Tibial nerve (tissue), 4 donors: ENCODE measurements at regions not wholly inside any gene's neighbourhood (a gene's known extent, or its start where the extent isn't known, plus 50 kb on each side); places are given as distances from the start of the nearest gene placed in this dataset.

Experiments used
- DNase-seq, 2 donors: peaks; one replicate each; pipeline ENCODE4 v3.0.0-alpha.2; 2019; ENCODE audit warnings: low spot score in 2 of 2
- H3K27ac ChIP-seq, 4 donors: fragments of 200-600 bp; sonication (generic) in 3 of 4; one replicate each; pipeline ENCODE4 v1.5.1; 2017 to 2019; ENCODE audit warnings: mild to moderate bottlenecking in 1 of 4
- H3K27me3 ChIP-seq, 2 donors: fragments of 200-600 bp; sonication (generic) in 1 of 2; one replicate each; pipeline versions ENCODE4 v1.5.1 to v1.6.0; 2017 to 2019
- H3K36me3 ChIP-seq, 3 donors: fragments of 200-600 bp; sonication (generic); one replicate each; pipeline ENCODE4 v1.5.1; 2018 to 2019
- H3K4me1 ChIP-seq, 4 donors: fragments of 200-600 bp; sonication (generic) in 3 of 4; one replicate each; pipeline ENCODE4 v1.5.1; 2017 to 2019
- H3K4me3 ChIP-seq, 4 donors: fragments of 200-600 bp; sonication (generic) in 3 of 4; one replicate each; pipeline ENCODE4 v1.5.1; 2017 to 2019; ENCODE audit warnings: mild to moderate bottlenecking in 1 of 4, moderate library complexity in 1 of 4
- H3K9me3 ChIP-seq, 4 donors: fragments of 200-600 bp; sonication (generic) in 3 of 4; one replicate each; pipeline ENCODE4 v1.5.1; 2017 to 2019
- CTCF ChIP-seq, 5 experiments: fragments of 200-600 bp in 3 of 5; fragments of 450-650 bp in 2 of 5; sonication (generic) in 3 of 5; IDR thresholded peaks; one replicate each; pipeline ENCODE4 v1.5.1; 2016 to 2019; ENCODE audit warnings: antibody characterized with exemption in 5 of 5, mild to moderate bottlenecking in 3 of 5, moderate library complexity in 2 of 5
- EP300 ChIP-seq, 2 donors: sonication (generic); formaldehyde crosslinking; IDR thresholded peaks; one replicate each; pipeline ENCODE4 v1.6.1; 2017; ENCODE audit warnings: antibody characterized with exemption in 2 of 2, mild to moderate bottlenecking in 1 of 2
- POLR2A ChIP-seq, 2 donors: fragments of 450-650 bp; IDR thresholded peaks; one replicate each; pipeline ENCODE4 v1.6.1; 2017; ENCODE audit warnings: antibody characterized with exemption in 2 of 2, mild to moderate bottlenecking in 2 of 2, moderate library complexity in 2 of 2
- WGBS, 2 donors: methylation state at CpG; one replicate each; pipeline ENCODE4 v1.1.5; 2018; 5-methylcytosine and 5-hydroxymethylcytosine counted together

DNA sequence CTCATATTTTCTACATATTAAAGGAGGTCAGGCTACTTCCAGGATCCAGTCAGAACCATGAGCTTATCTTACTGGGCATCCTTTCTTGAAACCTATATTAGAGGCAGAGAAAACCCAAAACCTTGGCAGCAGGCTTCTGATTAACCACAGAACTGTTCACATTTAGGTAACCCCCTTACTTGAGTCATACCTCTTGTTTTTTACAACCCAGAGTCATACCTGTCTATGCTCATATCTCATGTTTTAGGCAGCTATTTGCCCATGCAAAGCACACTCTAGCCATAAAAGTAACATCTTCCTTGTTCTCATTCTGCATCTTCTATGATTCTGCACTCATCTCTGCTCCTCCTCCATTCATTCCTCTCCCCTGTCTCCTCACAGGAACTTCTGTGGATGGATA lies 138.0 kb upstream of the SMIM31 start:
- Histone ChIP-seq H3K4me1 (no peaks in the 10 kb centered on the region), H3K9me3 (no peaks in the 10 kb centered on the region), H3K27me3 (no peaks in the 10 kb centered on the region), H3K4me3 (no peak overlapping the region), H3K36me3 (no peaks in the 10 kb centered on the region), H3K27ac (no peak overlapping the region)
- no peak for DNase-seq
- TF ChIP-seq POLR2A (IDR thresholded peaks at IDR 0.05) (no peak), CTCF (IDR thresholded peaks at IDR 0.05) (no peak), EP300 (IDR thresholded peaks at IDR 0.05) (no peak)

DNA sequence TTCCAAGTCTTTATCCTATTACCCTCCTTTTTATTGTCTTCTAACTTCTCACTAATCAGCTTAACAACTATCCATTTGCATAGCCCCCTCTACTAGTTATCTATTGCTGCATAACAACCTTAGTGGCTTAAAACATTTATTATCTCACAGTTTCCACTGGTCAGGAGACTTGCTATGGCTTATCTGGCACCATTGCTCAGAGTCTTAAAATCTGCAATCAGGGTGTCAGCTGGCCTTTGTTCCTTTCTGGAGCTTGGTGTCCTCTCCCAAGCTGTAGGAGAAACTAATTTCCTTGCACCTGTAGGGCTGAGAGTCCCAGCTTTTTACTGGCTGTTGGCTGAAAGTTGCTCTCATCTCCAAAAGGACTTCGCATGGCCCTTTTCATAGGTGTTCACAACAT lies 137.0 kb upstream of the SMIM31 start:
- no peak for DNase-seq
- no peak overlapping the region for H3K4me3 ChIP-seq
- TF ChIP-seq POLR2A (IDR thresholded peaks at IDR 0.05) = no peak
- no peak for TF ChIP-seq EP300 (IDR thresholded peaks at IDR 0.05)
- TF ChIP-seq CTCF (IDR thresholded peaks at IDR 0.05) = no peak
- WGBS, 2 donors = 100% methylated on average over 1 of the region's 1 CpG
- peaks cover 0 to 7% (median 0%) of the 10 kb centered on the region in 4 donors for H3K4me1 ChIP-seq
- H3K27ac ChIP-seq = no peak overlapping the region
- H3K9me3 ChIP-seq = no peaks in the 10 kb centered on the region
- no peaks in the 10 kb centered on the region for H3K27me3 ChIP-seq
- no peaks in the 10 kb centered on the region for H3K36me3 ChIP-seq

GRCh38 chr4:164617426-164617825 lies 136.5 kb upstream of the SMIM31 start:
- H3K36me3 ChIP-seq = no peaks in the 10 kb centered on the region
- TF ChIP-seq CTCF (IDR thresholded peaks at IDR 0.05) (no peak), EP300 (IDR thresholded peaks at IDR 0.05) (no peak)
- no peaks in the 10 kb centered on the region for H3K27me3 ChIP-seq
- H3K4me3 ChIP-seq = no peak overlapping the region
- H3K4me1 ChIP-seq = peaks cover 0 to 8% (median 0%) of the 10 kb centered on the region in 4 donors
- DNase-seq = no peak
- no peak overlapping the region for H3K27ac ChIP-seq
- H3K9me3 ChIP-seq = no peaks in the 10 kb centered on the region

DNA sequence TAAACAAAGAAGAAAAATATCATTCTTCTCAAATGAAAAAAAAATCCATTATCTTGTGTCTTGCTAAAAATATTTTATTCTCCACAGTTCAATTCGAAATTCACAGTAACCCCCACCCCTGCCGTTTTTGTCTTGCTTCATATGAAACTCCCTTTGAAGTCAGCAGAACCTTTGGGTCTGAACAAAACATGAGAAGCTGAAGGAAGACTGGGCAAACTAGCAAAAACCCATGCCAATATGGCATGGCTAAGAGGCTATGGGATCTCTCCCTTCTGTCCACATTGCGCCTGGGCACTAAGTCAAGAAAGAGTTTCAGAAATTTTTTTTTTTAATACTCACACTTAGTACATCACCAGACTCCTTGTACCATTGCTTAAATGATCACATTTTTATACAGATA lies 136.0 kb upstream of the SMIM31 start:
- H3K4me3 ChIP-seq = no peak overlapping the region
- no peaks in the 10 kb centered on the region for H3K9me3 ChIP-seq
- no peaks in the 10 kb centered on the region for H3K36me3 ChIP-seq
- DNase-seq = no peak
- H3K27ac ChIP-seq = no peak overlapping the region
- TF ChIP-seq POLR2A (IDR thresholded peaks at IDR 0.05) (no peak), CTCF (IDR thresholded peaks at IDR 0.05) (no peak), EP300 (IDR thresholded peaks at IDR 0.05) (no peak)
- WGBS, 2 donors = 55 to 57% methylated on average over 3 of the region's 3 CpGs
- peaks cover 0 to 8% (median 0%) of the 10 kb centered on the region in 4 donors for H3K4me1 ChIP-seq
- no peaks in the 10 kb centered on the region for H3K27me3 ChIP-seq

DNA sequence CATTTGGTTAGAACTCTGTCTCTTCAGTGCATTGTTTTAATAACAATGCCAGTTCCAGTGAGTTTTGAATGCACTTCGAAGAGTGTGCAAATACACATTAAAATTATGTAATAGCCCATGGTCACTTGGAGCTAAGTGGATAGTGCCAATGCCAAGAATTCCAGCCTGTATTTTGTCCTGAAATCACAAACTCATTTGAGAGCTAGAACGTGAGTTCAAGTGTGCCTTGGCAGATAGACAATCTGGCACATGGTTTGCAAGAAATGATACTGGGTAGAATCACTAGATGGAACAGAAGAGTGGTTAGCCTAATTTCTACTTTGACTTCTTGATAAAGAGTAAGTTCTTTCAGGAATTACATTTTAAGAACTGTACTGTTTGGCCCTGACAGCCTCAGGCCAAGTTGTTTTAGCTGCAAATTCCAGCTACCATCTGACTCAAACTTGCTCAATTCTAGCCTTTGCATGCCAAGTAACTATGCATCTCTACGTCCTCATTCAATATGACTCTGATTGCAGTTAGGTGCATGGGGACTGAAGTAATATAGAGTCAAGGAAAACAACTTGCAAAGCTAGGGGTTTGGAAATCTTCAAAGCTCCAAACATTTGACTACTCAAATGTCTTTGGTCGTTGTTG lies 131.9 kb upstream of the SMIM31 start:
- Histone ChIP-seq H3K9me3 (peaks cover 0 to 13% (median 0%) of the 10 kb centered on the region in 4 donors), H3K36me3 (no peaks in the 10 kb centered on the region), H3K27ac (no peak overlapping the region), H3K27me3 (no peaks in the 10 kb centered on the region), H3K4me1 (peaks cover 0 to 8% (median 0%) of the 10 kb centered on the region in 4 donors), H3K4me3 (no peak overlapping the region)
- no peak for DNase-seq
- 46 to 47% methylated on average over 4 of the region's 4 CpGs for WGBS, 2 donors
- TF ChIP-seq POLR2A (IDR thresholded peaks at IDR 0.05) = no peak
- no peak for TF ChIP-seq EP300 (IDR thresholded peaks at IDR 0.05)
- no peak for TF ChIP-seq CTCF (IDR thresholded peaks at IDR 0.05)
